Stimulated activated CD4-positive, alpha-beta T cell treated with anti-CD3 and anti-CD28 coated beads, Interleukin-15, amount 100 ng/mL, for 1 hour (primary cell): ENCODE measurements at regions not wholly inside any gene's neighbourhood (a gene's known extent, or its start where the extent isn't known, plus 50 kb on each side); places are given as distances from the start of the nearest gene placed in this dataset.

ENCODE experiments used
- DNase-seq, 2 donors: peaks; one replicate each; pipeline ENCODE4 v3.0.0-alpha.2; 2020; ENCODE audit warnings: low read depth in 1 of 2, low spot score in 1 of 2

- no peak for DNase-seq
Measured at GRCh38 chr5:173762930-173763329, 125.2 kb upstream of the CPEB4 start.

GRCh38 chr5:173763410-173763809, 124.7 kb upstream of the CPEB4 start:
- DNase-seq = no peak

GRCh38 chr5:173764332-173765028, 123.7 kb upstream of the CPEB4 start:
- DNase-seq = no peak

GRCh38 chr5:173765029-173765644, 123.0 kb upstream of the CPEB4 start:
- DNase-seq = no peak

GRCh38 chr5:173765661-173766060, 122.5 kb upstream of the CPEB4 start:
- no peak for DNase-seq

- DNase-seq = no peak
Measured at GRCh38 chr5:173767574-173768266, 120.4 kb upstream of the CPEB4 start.

- no peak for DNase-seq
Measured at GRCh38 chr5:173768267-173768806, 119.8 kb upstream of the CPEB4 start.

- DNase-seq = no peak
Measured at GRCh38 chr5:173768891-173769290, 119.3 kb upstream of the CPEB4 start.

- no peak for DNase-seq
Measured at GRCh38 chr5:173770637-173771036, 117.5 kb upstream of the CPEB4 start.

- DNase-seq = no peak
Measured at GRCh38 chr5:173771121-173771724, 116.9 kb upstream of the CPEB4 start.

GRCh38 chr5:173771725-173772383, 116.3 kb upstream of the CPEB4 start:
- no peak for DNase-seq

GRCh38 chr5:173772384-173773059, 115.6 kb upstream of the CPEB4 start:
- DNase-seq = no peak

GRCh38 chr5:173774271-173774761, 113.8 kb upstream of the CPEB4 start:
- no peak for DNase-seq

- no peak for DNase-seq
Measured at GRCh38 chr5:173775261-173776197, 112.6 kb upstream of the CPEB4 start.

GRCh38 chr5:173777149-173777548, 111.0 kb upstream of the CPEB4 start:
- DNase-seq = no peak

- no peak for DNase-seq
Measured at GRCh38 chr5:173777674-173778073, 110.5 kb upstream of the CPEB4 start.

- DNase-seq = no peak
Measured at GRCh38 chr5:173778152-173778782, 109.9 kb upstream of the CPEB4 start.

GRCh38 chr5:173778784-173779304, 109.3 kb upstream of the CPEB4 start:
- DNase-seq = no peak
